NCI-H446 (cell line): ENCODE measurements at regions not wholly inside any gene's neighbourhood (a gene's known extent, or its start where the extent isn't known, plus 50 kb on each side); places are given as distances from the start of the nearest gene placed in this dataset.

Experiments used
- DNase-seq, 2 experiments: peaks; one replicate each; lab custom pipeline; 2025; lab: John Stamatoyannopoulos, UW

DNA sequence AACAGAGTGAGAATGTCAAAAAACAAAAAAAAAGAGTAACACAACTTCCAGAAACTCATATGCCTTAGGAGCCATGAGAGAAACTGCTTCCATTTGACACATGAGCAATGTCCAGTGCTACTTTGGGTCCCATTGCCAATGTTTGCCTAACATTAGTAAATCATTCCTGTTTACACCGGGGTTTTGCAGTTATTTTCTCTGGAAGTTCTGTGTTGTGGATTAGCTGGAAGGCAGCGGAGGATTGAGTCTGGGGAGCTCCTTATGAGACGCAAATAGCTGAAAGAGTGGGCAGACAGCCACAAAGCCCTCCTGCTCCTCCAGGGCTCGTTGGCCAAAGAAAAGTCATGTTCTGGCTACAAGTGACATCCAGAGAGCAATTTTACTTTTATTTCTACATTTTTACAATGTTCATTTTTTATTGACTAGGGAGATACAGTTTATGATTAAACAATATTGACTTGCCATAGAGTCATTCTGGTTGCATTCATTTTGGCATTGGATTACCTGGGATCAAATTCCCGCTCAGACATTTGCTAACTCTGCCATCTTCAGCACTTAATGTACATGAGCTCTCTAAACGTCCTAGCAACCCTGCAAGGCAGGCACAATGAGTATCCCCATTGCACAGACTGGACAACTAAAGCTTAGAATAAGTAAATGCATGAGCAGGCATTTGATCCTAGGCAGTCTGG, 66.4 kb upstream of the GALNT2 start:
- DNase-seq = no peak

DNA sequence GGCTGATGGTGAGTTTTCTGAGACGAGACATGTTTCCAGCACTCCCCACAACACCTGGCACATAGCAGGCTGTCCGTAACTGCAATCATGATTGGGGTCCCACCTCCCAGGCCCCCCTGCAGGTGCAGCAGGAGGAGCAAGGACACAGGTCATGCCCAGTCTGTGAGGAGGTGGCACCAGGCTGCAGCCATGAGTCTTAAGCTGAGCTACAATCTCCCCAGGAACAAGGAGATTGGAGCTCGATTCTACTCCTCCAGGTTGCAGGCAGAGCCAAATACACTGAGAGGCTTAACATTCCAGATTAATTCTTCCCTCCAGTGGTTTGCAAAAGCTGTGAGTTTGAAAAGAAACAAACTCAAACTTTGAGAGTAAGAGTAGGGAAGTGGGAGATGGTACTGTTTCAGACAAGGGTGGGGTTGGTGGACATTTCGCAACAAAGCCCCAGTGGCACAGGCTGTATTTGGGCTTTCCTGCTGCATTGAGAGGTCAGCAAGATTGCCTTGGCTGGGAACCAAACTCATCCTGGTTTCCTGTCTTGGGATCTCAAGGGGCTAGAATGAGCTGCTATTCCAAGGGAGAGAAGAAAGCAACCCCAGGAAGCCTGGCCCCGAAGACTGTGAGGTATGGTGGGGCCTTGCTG, 64.8 kb upstream of the GALNT2 start:
- DNase-seq = no peak

DNA sequence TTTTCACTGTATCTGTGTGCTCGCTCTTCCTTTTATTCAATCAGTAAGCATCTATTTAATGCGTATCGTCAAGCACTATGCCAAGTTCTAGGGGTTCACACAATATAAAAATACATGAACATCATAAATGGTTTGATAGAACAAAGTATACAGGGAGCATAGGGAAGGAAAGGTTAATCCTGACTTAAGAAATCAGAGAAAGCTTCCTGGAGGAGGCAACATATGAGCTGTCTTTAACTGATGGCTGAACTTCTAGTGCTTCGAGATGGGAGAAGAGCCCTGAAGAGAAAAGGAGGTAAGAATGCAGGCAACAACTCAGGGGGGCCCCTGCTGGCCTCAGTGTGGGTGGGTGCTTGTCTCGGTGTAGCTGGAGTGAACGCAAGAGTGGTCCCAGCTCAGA, 63.6 kb upstream of the GALNT2 start:
- no peak for DNase-seq

DNA sequence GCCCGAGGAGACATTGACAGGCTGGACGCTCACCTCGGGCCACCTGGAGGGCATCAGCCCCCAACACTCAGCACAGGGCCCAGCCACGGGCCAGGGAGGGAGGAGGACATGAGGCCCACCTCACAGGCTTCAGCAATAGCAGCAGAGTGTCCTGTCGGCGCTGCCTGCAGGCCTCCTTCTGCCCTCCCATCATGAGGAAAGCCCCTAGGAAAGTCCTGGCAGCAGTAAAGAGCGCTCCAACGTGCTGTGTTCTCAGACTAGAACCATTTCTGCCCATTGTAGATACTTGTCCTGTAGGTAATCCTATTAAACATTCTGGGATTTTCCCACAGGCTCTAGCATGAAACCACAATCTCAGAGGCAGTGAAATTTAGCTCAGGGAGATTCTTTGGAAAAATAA, 62.0 kb upstream of the GALNT2 start:
- DNase-seq = no peak

DNA sequence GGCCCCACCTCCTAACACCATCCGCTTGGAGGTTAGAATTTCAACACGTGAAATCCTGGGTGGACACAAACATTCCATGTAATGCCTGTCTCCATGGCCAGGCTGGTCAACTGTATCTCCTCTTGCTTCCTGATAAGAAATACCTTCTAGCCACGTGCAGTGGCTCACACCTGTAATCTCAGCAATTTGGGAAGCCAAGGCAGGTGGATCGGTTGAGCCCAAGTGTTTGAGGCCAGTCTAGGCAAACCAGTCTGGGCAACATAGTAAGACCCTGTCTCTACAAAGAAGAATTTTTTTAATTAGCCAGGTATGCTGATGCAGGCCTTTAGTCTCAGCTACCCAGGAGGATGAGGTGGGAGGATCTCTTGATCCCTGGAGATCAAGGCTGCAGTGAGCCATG, 58.3 kb upstream of the GALNT2 start:
- no peak for DNase-seq

DNA sequence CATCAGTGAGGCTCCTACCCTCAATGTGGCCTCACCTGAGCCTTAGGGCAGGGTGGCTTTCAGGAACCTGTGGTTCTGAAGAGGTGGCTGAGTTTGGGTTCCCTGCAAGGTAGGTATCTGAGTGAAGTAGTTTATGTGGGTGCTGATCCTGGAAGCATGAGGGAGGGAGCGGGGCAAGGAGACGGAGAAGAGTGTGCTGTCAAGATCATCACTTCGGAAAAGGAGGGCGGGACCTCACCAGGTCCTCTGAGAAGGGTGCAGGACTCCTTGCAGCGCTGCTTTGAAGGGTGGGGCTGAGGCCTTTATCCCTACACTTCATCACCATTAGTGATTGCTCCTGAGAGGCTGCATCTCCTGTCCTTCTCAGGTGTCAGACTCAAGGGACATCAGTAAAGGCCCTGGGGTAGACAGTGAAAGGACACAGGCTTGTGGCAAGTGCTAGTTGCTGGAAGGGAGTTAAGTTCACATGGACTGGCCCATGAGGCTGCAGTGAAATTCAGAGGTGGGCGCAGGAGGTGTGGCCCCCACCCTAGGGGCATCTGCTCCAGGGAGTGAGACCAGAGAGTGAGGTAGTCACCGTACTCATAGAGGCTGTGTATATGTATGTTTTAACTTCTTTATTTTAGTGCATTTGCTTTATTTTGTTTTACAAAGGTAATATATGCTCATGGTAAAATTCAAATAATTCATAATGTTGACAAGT, 57.3 kb upstream of the GALNT2 start:
- no peak for DNase-seq

DNA sequence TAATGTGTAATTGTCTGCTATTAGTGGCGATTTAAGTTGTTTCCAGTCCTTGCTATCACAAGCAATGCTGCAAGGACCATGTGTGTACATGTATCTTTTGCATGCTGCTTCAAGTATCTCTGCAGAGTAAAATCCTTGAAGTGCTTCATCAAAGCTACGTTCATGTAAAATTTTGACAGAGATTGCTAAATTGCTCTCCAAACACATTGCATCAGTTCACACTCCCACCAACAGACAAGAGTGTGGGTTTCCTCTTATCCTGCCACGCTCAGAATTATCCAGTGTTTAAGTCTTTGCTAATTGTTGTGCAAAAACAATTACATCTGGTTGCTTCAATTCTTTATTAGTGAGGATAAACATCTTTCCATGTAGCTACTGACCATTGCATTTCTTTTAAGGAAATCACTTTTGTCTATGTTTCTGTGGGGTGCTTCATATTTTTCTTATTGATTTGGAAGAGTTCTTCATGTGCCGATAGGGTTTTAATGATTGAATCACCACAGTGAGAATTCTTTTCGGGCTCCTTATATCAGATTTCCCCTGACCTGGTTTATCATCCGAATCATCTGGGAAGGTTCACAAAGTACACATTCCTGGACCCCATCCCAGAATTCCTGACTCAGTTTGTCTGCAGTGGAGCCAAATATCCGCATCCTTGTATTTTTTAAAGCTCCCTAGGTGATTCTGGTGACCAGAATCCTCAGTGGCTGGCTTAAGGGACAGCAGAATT, 56.3 kb upstream of the GALNT2 start:
- no peak for DNase-seq

DNA sequence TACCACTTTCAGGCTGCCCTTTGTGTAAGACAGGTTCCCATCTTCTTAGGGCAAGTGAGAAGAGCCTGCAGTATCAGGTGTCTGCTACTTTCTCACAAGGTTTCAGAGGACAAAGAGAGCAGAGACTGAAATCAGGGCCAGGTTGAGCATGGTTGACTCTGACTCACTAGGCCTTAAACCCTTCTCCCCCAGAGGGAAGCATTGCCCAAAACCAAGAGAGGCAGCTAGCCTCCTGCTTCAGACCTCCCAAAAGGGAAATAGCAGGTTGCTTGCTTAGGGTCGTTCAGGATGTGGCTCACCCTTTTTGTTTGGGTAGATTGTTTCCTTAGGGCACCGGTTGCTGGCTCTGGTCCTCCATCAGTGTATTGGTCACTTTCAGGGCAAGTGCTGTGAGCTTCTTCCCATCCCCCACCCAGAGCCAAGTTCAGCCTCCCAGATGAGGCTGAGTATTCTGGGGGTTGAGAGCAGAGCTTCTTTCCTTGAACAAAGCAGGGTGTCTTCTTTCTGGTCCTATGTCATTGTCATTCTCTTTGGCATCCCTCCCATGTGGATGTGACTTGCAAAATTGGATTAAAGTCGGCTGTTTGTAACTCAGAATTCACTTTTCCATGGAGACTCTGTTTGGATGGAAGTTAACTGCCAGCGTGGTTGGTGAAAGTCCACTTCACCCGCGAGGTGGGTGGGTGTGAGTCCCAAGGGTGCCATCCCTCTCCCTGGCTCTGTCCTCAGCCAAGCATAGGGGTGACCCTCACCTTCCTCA, 55.5 kb upstream of the GALNT2 start:
- DNase-seq = no peak

DNA sequence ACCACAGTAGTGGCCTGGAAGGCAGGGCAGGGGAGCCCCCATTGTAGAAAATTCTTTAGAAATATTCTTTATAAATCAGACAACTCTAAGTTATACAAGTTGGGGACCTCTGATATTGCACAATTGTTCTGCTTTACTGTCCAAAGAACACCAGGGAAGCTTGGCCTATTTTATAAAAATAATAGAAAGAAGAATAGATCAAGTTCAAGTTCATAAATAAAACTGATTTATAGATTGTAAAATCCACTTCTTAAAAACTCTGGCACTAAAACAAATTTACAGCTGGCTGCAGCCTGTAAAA, 55.0 kb upstream of the GALNT2 start:
- no peak for DNase-seq

DNA sequence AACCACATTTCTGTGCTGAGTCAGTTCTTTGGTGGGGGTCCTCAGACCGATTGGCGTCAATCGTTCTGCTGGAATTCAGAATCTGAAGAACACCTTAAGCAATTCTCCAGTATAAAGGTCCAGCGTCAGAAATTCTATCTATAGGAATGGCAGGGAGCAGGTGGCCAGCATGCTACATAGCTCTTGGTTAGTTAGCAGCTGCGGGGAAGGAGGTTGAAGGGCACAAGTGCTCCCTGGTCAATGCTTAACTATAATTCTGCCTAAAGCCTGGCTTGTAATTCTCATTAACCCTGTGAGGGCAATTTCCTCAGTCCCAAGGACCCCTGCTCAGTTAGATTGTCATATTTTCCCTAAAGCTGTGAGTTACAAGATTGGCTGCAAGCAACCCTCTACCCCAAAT, 54.3 kb upstream of the GALNT2 start:
- DNase-seq = no peak

DNA sequence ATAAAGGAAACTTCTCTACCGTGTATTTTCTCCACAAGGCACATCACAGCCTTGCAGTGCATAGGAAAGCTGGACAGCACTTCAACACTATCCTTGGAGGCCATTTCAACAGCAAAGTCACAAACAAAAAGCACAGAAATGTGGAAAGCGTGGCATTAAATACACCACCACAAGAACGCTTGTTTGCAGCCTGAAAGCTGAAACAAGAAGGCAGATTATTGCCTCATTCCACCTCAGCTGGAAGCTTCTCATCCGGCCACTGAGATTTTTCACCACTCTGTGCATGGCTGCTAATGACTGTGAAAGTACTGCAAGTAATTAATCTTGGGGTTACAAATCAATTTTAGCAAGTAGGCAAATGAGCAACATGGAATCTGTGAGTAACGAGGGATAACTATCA, 50.9 kb upstream of the GALNT2 start:
- no peak for DNase-seq
